22Rv1 (cell line): ENCODE measurements at regions not wholly inside any gene's neighbourhood (a gene's known extent, or its start where the extent isn't known, plus 50 kb on each side); places are given as distances from the start of the nearest gene placed in this dataset.

ENCODE experiments used
- CTCF ChIP-seq: fragments of 450-650 bp; IDR thresholded peaks from 2 replicates; pipeline ENCODE4 v1.5.1; 2017; ENCODE audit warnings: mild to moderate bottlenecking
- ZFX ChIP-seq: fragments of 450-650 bp; IDR thresholded peaks from 2 replicates; pipeline ENCODE4 v1.6.1; 2017; ENCODE audit warnings: antibody characterized with exemption, borderline replicate concordance

- TF ChIP-seq CTCF (no peak), ZFX (no peak)
Measured at GRCh38 chr7:68006619-68007018, 1010.0 kb downstream of the TYW1 start.
